ENCODE measurements at regions not wholly inside any gene's neighbourhood (a gene's known extent, or its start where the extent isn't known, plus 50 kb on each side); places are given as distances from the start of the nearest gene placed in this dataset.
A peak's percentile ranks its signal among the peaks of the same experiment; 100 is the strongest.
"Not testable (repeated sequence)": the region's sequence is repeated elsewhere in the genome, so short reads cannot be mapped to it uniquely, and the experiment has no call there.

- Histone ChIP-seq H3K27me3 (replicated peaks; ENCODE audit: insufficient read depth) (no peaks in the 10 kb centered on the region), H3K4me3 (no peak overlapping the region), H3K36me3 (ENCODE audit: low read depth) (no peaks in the 10 kb centered on the region), H3F3A (ENCODE audit: insufficient read depth) (peaks cover 5% of the 10 kb centered on the region; the same call in 1 of the 2 replicates), H3K4me1 (ENCODE audit: insufficient read depth) (peaks cover 21% of the 10 kb centered on the region), H3K9ac (no peak overlapping the region), H3K9me3 (ENCODE audit: low read depth) (no peaks in the 10 kb centered on the region), H3K27ac (no peak overlapping the region), H3K4me2 (ENCODE audit: unreplicated experiment) (no peak overlapping the region), H3K9me2 (ENCODE audit: insufficient read depth) (no peaks in the 10 kb centered on the region), H3K79me2 (ENCODE audit: insufficient read depth) (no peaks in the 10 kb centered on the region), H4K20me1 (ENCODE audit: insufficient read depth) (no peaks in the 10 kb centered on the region), H2AFZ (0 out of 2 replicates have a peak overlapping the region, but pooled peaks have one; percentile 44)
- in situ Hi-C loops (cut with MboI), result no loop called here
- TF ChIP-seq EZH2 (IDR thresholded peaks at IDR 0.05; ENCODE audit: insufficient read depth, poor library complexity, severe bottlenecking), result no peak
- TF ChIP-seq EZH2phosphoT487 (IDR thresholded peaks at IDR 0.05; ENCODE audit: insufficient read depth, low read depth), result no peak
- WGBS, 2 experiments (ENCODE audit: low coverage in 1 of 2, low lambda C conversion rate in 2 of 2, missing lambda C conversion rate in 2 of 2), result 23 to 24% methylated on average over 1 of the region's 1 CpG
- DNase-seq, result peak; percentile 40
Observed at GRCh38 chr13:97889803-97890202, 63.7 kb upstream of the IPO5 start.

- H3K36me3 ChIP-seq (ENCODE audit: low read depth), result no peaks in the 10 kb centered on the region
- in situ Hi-C loops (cut with MboI), result no loop called here
Observed at GRCh38 chr13:97890573-97890972, 62.9 kb upstream of the IPO5 start.

GRCh38 chr13:97891964-97892363, 61.5 kb upstream of the IPO5 start:
- in situ Hi-C loops (cut with MboI); H3K9me2 ChIP-seq (ENCODE audit: insufficient read depth); H3F3A ChIP-seq (ENCODE audit: insufficient read depth); H3K36me3 ChIP-seq (ENCODE audit: low read depth); H3K27me3 ChIP-seq (replicated peaks; ENCODE audit: insufficient read depth); H3K4me3 ChIP-seq; H3K4me2 ChIP-seq (ENCODE audit: unreplicated experiment); H3K79me2 ChIP-seq (ENCODE audit: insufficient read depth); H3K9me3 ChIP-seq (ENCODE audit: low read depth); H4K20me1 ChIP-seq (ENCODE audit: insufficient read depth); H3K9ac ChIP-seq: not testable (repeated sequence)
- peaks cover 21% of the 10 kb centered on the region for H3K4me1 ChIP-seq (ENCODE audit: insufficient read depth)
- WGBS, 2 experiments (ENCODE audit: low coverage in 1 of 2, low lambda C conversion rate in 2 of 2, missing lambda C conversion rate in 2 of 2), result 41 to 46% methylated on average over 7 to 8 of the region's 8 CpGs
- H2AFZ ChIP-seq, result peak overlapping the region; percentile 16; the same call in 1 of the 2 replicates
- H3K27ac ChIP-seq, result peak overlapping the region; percentile 62
- peak; percentile 10 for DNase-seq

More at GRCh38 chr13:97890573-97890972, 62.9 kb upstream of the IPO5 start:
- no peaks in the 10 kb centered on the region for H3K79me2 ChIP-seq (ENCODE audit: insufficient read depth)
- H3K27me3 ChIP-seq (replicated peaks; ENCODE audit: insufficient read depth), result no peaks in the 10 kb centered on the region
- WGBS, 2 experiments (ENCODE audit: low coverage in 1 of 2, low lambda C conversion rate in 2 of 2, missing lambda C conversion rate in 2 of 2), result 96 to 98% methylated on average over 5 of the region's 5 CpGs
- H3K27ac ChIP-seq, result no peak overlapping the region
- peaks cover 5% of the 10 kb centered on the region; the same call in 1 of the 2 replicates for H3F3A ChIP-seq (ENCODE audit: insufficient read depth)
- no peaks in the 10 kb centered on the region for H4K20me1 ChIP-seq (ENCODE audit: insufficient read depth)
- no peaks in the 10 kb centered on the region for H3K9me3 ChIP-seq (ENCODE audit: low read depth)
- peaks cover 21% of the 10 kb centered on the region for H3K4me1 ChIP-seq (ENCODE audit: insufficient read depth)
- H3K4me2 ChIP-seq (ENCODE audit: unreplicated experiment), result no peak overlapping the region
- TF ChIP-seq EZH2phosphoT487 (IDR thresholded peaks at IDR 0.05; ENCODE audit: insufficient read depth, low read depth) (no peak), EZH2 (IDR thresholded peaks at IDR 0.05; ENCODE audit: insufficient read depth, poor library complexity, severe bottlenecking) (no peak)
- no peaks in the 10 kb centered on the region for H3K9me2 ChIP-seq (ENCODE audit: insufficient read depth)
- DNase-seq, result no peak
- H3K9ac ChIP-seq, result no peak overlapping the region
- no peak overlapping the region for H3K4me3 ChIP-seq
- no peak overlapping the region for H2AFZ ChIP-seq

GRCh38 chr13:97892717-97893116, 60.8 kb upstream of the IPO5 start:
- Histone ChIP-seq H3K79me2 (ENCODE audit: insufficient read depth) (no peaks in the 10 kb centered on the region), H2AFZ (no peak overlapping the region), H3K36me3 (ENCODE audit: low read depth) (no peaks in the 10 kb centered on the region), H3K9me3 (ENCODE audit: low read depth) (no peaks in the 10 kb centered on the region), H3K4me2 (ENCODE audit: unreplicated experiment) (no peak overlapping the region), H3K4me1 (ENCODE audit: insufficient read depth) (peaks cover 21% of the 10 kb centered on the region), H3K27me3 (replicated peaks; ENCODE audit: insufficient read depth) (no peaks in the 10 kb centered on the region), H3K9ac (peak overlapping the region; percentile 45), H3K4me3 (no peak overlapping the region), H3K27ac (peak overlapping the region; percentile 62), H4K20me1 (ENCODE audit: insufficient read depth) (no peaks in the 10 kb centered on the region), H3K9me2 (ENCODE audit: insufficient read depth) (no peaks in the 10 kb centered on the region), H3F3A (ENCODE audit: insufficient read depth) (peaks cover 8% of the 10 kb centered on the region; the same call in 1 of the 2 replicates)
- whole genome bisulfite sequencing, 2 experiments (ENCODE audit: low coverage in 1 of 2, low lambda C conversion rate in 2 of 2, missing lambda C conversion rate in 2 of 2), result 51 to 74% methylated on average over 3 of the region's 3 CpGs
- TF ChIP-seq EZH2phosphoT487 (IDR thresholded peaks at IDR 0.05; ENCODE audit: insufficient read depth, low read depth) (no peak), EZH2 (IDR thresholded peaks at IDR 0.05; ENCODE audit: insufficient read depth, poor library complexity, severe bottlenecking) (no peak)
- in situ Hi-C loops (cut with MboI), result no loop called here
- DNase-seq, result peak; percentile 86

GRCh38 chr13:97895383-97895782, 58.1 kb upstream of the IPO5 start:
- WGBS, 2 experiments (ENCODE audit: low coverage in 1 of 2, low lambda C conversion rate in 2 of 2, missing lambda C conversion rate in 2 of 2), result 95 to 96% methylated on average over 1 of the region's 1 CpG
- DNase-seq, result no peak
- no peak overlapping the region for H3K4me3 ChIP-seq
- no peaks in the 10 kb centered on the region for H3K36me3 ChIP-seq (ENCODE audit: low read depth)
- H3K9ac ChIP-seq, result no peak overlapping the region
- H3K27ac ChIP-seq, result no peak overlapping the region
- no peak overlapping the region for H3K4me2 ChIP-seq (ENCODE audit: unreplicated experiment)
- H3F3A ChIP-seq (ENCODE audit: insufficient read depth), result peaks cover 3% of the 10 kb centered on the region; the same call in 1 of the 2 replicates
- H3K27me3 ChIP-seq (replicated peaks; ENCODE audit: insufficient read depth), result no peaks in the 10 kb centered on the region
- H3K79me2 ChIP-seq (ENCODE audit: insufficient read depth), result no peaks in the 10 kb centered on the region
- no peaks in the 10 kb centered on the region for H3K9me2 ChIP-seq (ENCODE audit: insufficient read depth)
- H3K4me1 ChIP-seq (ENCODE audit: insufficient read depth), result peaks cover 14% of the 10 kb centered on the region
- in situ Hi-C loops (cut with MboI), result no loop called here
- H3K9me3 ChIP-seq (ENCODE audit: low read depth), result no peaks in the 10 kb centered on the region
- H4K20me1 ChIP-seq (ENCODE audit: insufficient read depth), result no peaks in the 10 kb centered on the region
- no peak overlapping the region for H2AFZ ChIP-seq
- TF ChIP-seq EZH2phosphoT487 (IDR thresholded peaks at IDR 0.05; ENCODE audit: insufficient read depth, low read depth) (no peak), EZH2 (IDR thresholded peaks at IDR 0.05; ENCODE audit: insufficient read depth, poor library complexity, severe bottlenecking) (no peak)
